Stomach (tissue), 4 donors: ENCODE measurements at regions not wholly inside any gene's neighbourhood (a gene's known extent, or its start where the extent isn't known, plus 50 kb on each side); places are given as distances from the start of the nearest gene placed in this dataset.

Experiments
- CTCF ChIP-seq, 7 experiments: fragments of 450-650 bp in 4 of 7; fragments of 200-600 bp in 3 of 7; sonication (generic) in 3 of 7; IDR thresholded peaks; one replicate each; pipeline ENCODE4 v1.5.1; 2016 to 2019; ENCODE audit warnings: antibody characterized with exemption in 7 of 7, control low read depth in 2 of 7, mild to moderate bottlenecking in 1 of 7
- EP300 ChIP-seq: sonication (generic); formaldehyde crosslinking; IDR thresholded peaks from one replicate; pipeline ENCODE4 v1.6.1; 2017; ENCODE audit warnings: antibody characterized with exemption
- POLR2A ChIP-seq, 4 donors: fragments of 450-650 bp; IDR thresholded peaks; one replicate each; pipeline ENCODE4 v1.6.1; 2016; ENCODE audit warnings: antibody characterized with exemption in 4 of 4, control low read depth in 2 of 4, mild to moderate bottlenecking in 1 of 4, moderate library complexity in 1 of 4
- POLR2AphosphoS5 ChIP-seq, 3 donors: sonication (generic); formaldehyde crosslinking; IDR thresholded peaks; one replicate each; pipeline ENCODE4 v1.6.1; 2016; ENCODE audit warnings: antibody characterized with exemption in 3 of 3

- TF ChIP-seq CTCF (IDR thresholded peaks at IDR 0.05) (no peak), POLR2A (IDR thresholded peaks at IDR 0.05) (no peak), POLR2AphosphoS5 (IDR thresholded peaks at IDR 0.05) (no peak), EP300 (no peak)
These were observed 160.7 kb downstream of the LEPR start for GRCh38 chr1:65581119-65581518.
